Activated CD8-positive, alpha-beta T cell treated with anti-CD3 and anti-CD28 coated beads for 36 hours (primary cell): ENCODE measurements at regions not wholly inside any gene's neighbourhood (a gene's known extent, or its start where the extent isn't known, plus 50 kb on each side); places are given as distances from the start of the nearest gene placed in this dataset.

Experiments used
- ATAC-seq: fragments of 200-7000 bp; cut with Tn5 transposase; one replicate; pipeline ENCODE4 v1.10.0; 2021; ENCODE audit warnings: mild to moderate bottlenecking, moderate library complexity
- CTCF ChIA-PET: fragments of 350-600 bp; sonication (Branson Sonifier 250); formaldehyde crosslinking; loops from one replicate; lab custom pipeline; 2021; ENCODE audit warnings: antibody characterized with exemption; lab: Charles Lee
- POLR2A ChIA-PET: fragments of 350-600 bp; sonication (Branson Sonifier 250); formaldehyde crosslinking; loops from one replicate; lab custom pipeline; 2021; ENCODE audit warnings: antibody characterized with exemption; lab: Charles Lee
- DNase-seq: peaks from one replicate; pipeline ENCODE4 v3.0.0-alpha.2; 2020
- H3K27ac Mint-ChIP-seq: one replicate; pipeline ENCODE4 v1.8.0; 2021; ENCODE audit warnings: mild to moderate bottlenecking, mixed read lengths
- H3K27me3 Mint-ChIP-seq: one replicate; pipeline ENCODE4 v1.8.0; 2021; ENCODE audit warnings: mixed read lengths
- H3K36me3 Mint-ChIP-seq: one replicate; pipeline ENCODE4 v1.8.0; 2021; ENCODE audit warnings: low read depth, mixed read lengths
- H3K4me1 Mint-ChIP-seq: one replicate; pipeline ENCODE4 v1.8.0; 2021; ENCODE audit warnings: low read depth, mixed read lengths
- H3K4me3 Mint-ChIP-seq: one replicate; pipeline ENCODE4 v1.8.0; 2021; ENCODE audit warnings: mild to moderate bottlenecking, moderate library complexity, mixed read lengths
- H3K9me3 Mint-ChIP-seq: one replicate; pipeline ENCODE4 v1.8.0; 2021; ENCODE audit warnings: mixed read lengths
- CTCF ChIP-seq: fragments of 200-600 bp; IDR thresholded peaks from one replicate; pipeline ENCODE4 v1.8.0; 2022; ENCODE audit warnings: antibody characterized with exemption, mild to moderate bottlenecking
- intact Hi-C: fragments of 100-400 bp; cut with micrococcal nuclease; formaldehyde crosslinking; loops from one replicate; pipeline ENCODE4 v1.10.0; 2022

DNA sequence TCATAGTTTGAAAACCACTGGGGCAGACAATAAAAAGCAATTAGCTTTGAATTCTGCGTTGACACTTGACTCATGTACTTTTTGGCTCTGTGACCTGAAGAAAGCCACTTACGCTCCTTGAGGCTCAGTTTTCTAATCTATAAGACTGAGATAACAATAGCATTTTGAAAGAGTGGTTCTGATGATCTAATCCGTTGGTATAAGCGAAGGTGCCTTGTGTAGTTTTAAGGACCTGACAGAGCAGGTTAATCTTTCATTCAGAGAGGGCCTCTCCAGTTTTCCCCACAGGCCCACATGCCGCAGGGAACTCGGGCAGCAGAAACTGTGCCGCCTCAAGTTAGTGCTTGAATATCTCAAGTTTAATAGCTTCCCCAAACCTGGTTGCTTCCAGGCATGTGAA lies 306.0 kb upstream of the GBE1 start:
- Mint-ChIP-seq H3K36me3 (no peaks in the 10 kb centered on the region), H3K27me3 (no peaks in the 10 kb centered on the region), H3K4me3 (no peak overlapping the region), H3K4me1 (no peaks in the 10 kb centered on the region), H3K27ac (no peak overlapping the region), H3K9me3 (no peaks in the 10 kb centered on the region)
- no peak for TF ChIP-seq CTCF
- ChIA-PET CTCF (no interaction called here), POLR2A (no interaction called here)
- DNase-seq = no peak
- ATAC-seq = no peak
- intact Hi-C loops = no loop called here

DNA sequence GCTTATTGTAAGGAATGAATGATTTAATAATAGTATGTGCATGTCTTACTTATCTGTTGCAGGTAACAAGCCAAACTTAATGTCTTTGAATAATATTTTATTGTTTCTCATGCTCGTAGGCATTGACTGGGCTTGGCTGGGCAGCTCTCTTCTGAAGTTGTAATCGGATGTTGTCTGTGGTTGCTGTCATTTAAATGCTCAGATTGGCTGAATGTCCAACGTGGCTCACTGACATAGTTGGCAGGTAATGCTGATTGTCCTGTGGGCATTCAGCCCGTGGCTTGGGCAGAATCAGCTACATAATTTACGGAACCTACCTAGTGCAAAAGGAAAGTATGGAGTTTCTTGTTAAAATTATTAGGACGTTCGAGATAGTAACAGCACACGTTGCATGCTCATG lies 297.4 kb upstream of the GBE1 start:
- DNase-seq (no peak), ATAC-seq (no peak)
- H3K4me3 Mint-ChIP-seq = no peak overlapping the region
- no peaks in the 10 kb centered on the region for H3K9me3 Mint-ChIP-seq
- H3K4me1 Mint-ChIP-seq = no peaks in the 10 kb centered on the region
- TF ChIP-seq CTCF = no peak
- H3K36me3 Mint-ChIP-seq = no peaks in the 10 kb centered on the region
- H3K27ac Mint-ChIP-seq = no peak overlapping the region
- intact Hi-C loops = no loop called here
- ChIA-PET CTCF (no interaction called here), POLR2A (no interaction called here)
- no peaks in the 10 kb centered on the region for H3K27me3 Mint-ChIP-seq

DNA sequence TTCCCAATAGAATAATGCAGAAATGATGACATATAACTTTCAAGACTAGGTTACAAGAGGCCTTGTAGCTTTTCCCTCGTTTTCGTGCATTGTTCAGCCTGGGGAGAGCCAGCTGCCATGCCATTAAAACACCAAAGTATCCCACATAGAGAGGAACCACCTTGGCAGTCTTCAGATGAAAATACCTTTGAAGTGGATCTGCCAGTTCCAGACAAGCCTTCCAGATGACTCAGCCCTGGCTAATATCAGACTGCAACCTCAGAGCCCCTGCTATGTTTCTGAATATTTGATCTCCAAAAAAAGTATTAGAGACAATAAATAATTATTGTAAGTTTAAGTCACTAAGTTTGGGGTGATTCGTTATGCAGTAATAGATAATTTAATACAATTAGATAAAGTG lies 294.3 kb upstream of the GBE1 start:
- DNase-seq (no peak), ATAC-seq (no peak)
- H3K27me3 Mint-ChIP-seq = no peaks in the 10 kb centered on the region
- no peaks in the 10 kb centered on the region for H3K9me3 Mint-ChIP-seq
- H3K4me1 Mint-ChIP-seq = no peaks in the 10 kb centered on the region
- intact Hi-C loops = no loop called here
- TF ChIP-seq CTCF = no peak
- POLR2A ChIA-PET = no interaction called here
- H3K27ac Mint-ChIP-seq = no peak overlapping the region
- CTCF ChIA-PET = no interaction called here
- no peak overlapping the region for H3K4me3 Mint-ChIP-seq
- H3K36me3 Mint-ChIP-seq = no peaks in the 10 kb centered on the region

DNA sequence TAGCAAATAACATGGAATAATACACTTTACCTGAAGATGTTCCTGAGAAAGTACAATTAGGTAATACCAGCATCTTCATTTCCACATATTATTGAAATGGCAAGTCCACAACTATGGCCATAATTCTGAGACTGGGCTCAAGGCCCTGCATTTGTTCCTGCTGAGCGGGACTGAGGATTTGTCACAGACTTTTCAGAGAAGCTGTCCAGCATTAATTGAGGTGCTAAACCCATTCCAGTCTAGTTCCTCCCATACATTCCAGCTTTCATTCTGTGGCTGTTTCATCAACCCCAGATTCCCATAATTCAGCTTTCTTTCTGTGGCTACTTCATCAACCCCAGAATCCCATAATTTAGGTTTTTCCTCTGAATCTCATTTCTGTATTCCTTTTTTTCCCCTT lies 293.4 kb upstream of the GBE1 start:
- no peak for TF ChIP-seq CTCF
- DNase-seq = no peak
- CTCF ChIA-PET = no interaction called here
- Mint-ChIP-seq H3K4me3 (no peak overlapping the region), H3K4me1 (no peaks in the 10 kb centered on the region), H3K9me3 (no peaks in the 10 kb centered on the region), H3K36me3 (no peaks in the 10 kb centered on the region), H3K27me3 (no peaks in the 10 kb centered on the region), H3K27ac (no peak overlapping the region)
- no peak for ATAC-seq
- intact Hi-C loops = no loop called here
- POLR2A ChIA-PET = no interaction called here

DNA sequence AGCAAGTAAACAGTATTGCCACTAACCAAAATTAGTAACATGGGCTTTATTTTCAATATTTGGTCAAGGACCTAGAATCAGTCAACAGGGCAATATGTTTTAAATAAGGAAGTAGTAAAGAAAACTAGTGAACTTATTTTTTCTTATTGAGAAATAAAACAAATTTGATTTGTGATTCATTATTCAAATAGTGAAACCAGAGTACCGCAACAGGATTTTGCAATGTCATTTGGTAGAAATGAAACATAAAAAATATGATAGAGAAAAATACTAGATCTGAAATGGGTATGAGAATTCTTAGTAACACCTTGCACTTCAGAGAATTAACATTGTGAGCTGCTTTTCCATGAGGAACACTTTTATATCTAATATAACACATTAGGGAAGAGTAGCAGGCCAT lies 291.8 kb upstream of the GBE1 start:
- ATAC-seq = no peak
- POLR2A ChIA-PET = no interaction called here
- DNase-seq = no peak
- H3K4me1 Mint-ChIP-seq = no peaks in the 10 kb centered on the region
- no peaks in the 10 kb centered on the region for H3K9me3 Mint-ChIP-seq
- intact Hi-C loops = no loop called here
- no peak overlapping the region for H3K27ac Mint-ChIP-seq
- TF ChIP-seq CTCF = no peak
- no peak overlapping the region for H3K4me3 Mint-ChIP-seq
- no peaks in the 10 kb centered on the region for H3K27me3 Mint-ChIP-seq
- H3K36me3 Mint-ChIP-seq = no peaks in the 10 kb centered on the region
- CTCF ChIA-PET = no interaction called here
